ENCODE measurements at regions not wholly inside any gene's neighbourhood (a gene's known extent, or its start where the extent isn't known, plus 50 kb on each side); places are given as distances from the start of the nearest gene placed in this dataset.
"Not testable (repeated sequence)": the region's sequence is repeated elsewhere in the genome, so short reads cannot be mapped to it uniquely, and the experiment has no call there.

DNA sequence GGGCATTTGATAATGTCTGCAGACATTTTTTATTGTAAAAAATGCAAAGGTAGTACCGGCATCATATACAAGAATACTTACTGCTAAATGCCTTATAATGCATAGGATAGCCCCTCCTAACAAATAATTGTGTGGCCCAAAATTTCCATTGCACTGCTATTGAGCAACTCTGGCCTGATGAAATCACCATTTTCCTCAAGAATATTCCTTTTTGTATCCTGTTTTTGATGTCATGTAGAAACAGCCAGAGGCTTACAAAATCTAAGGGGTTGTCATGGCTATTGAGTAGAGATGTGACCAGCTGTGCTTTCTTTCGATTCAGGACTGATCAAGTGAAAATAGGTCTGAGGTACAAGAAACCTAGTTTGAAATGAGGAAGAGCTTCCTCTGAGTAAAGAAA, 854.3 kb downstream of the KCNA4 start:
- DNase-seq (ENCODE audit: low spot score): no peak

DNA sequence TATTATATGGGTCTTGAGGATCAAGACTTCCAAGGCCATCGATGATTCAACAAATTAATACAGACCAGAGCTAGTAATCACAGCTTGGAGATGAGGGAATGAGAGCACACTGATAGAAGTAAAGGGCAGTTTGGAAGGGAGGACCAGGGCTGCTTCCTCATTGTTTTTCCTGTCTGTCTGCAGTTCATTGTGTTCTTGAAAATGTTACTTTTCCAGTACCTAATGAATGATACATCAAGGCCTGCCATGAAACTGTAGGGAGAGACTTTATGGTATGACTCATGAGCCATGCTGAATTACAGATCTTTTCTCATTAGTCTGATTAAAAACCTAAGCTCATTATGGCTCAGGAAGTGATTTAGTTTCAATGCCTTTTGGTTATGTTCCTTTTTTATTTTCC, 855.6 kb downstream of the KCNA4 start:
- peak; percentile 13 for DNase-seq (ENCODE audit: low spot score)

DNA sequence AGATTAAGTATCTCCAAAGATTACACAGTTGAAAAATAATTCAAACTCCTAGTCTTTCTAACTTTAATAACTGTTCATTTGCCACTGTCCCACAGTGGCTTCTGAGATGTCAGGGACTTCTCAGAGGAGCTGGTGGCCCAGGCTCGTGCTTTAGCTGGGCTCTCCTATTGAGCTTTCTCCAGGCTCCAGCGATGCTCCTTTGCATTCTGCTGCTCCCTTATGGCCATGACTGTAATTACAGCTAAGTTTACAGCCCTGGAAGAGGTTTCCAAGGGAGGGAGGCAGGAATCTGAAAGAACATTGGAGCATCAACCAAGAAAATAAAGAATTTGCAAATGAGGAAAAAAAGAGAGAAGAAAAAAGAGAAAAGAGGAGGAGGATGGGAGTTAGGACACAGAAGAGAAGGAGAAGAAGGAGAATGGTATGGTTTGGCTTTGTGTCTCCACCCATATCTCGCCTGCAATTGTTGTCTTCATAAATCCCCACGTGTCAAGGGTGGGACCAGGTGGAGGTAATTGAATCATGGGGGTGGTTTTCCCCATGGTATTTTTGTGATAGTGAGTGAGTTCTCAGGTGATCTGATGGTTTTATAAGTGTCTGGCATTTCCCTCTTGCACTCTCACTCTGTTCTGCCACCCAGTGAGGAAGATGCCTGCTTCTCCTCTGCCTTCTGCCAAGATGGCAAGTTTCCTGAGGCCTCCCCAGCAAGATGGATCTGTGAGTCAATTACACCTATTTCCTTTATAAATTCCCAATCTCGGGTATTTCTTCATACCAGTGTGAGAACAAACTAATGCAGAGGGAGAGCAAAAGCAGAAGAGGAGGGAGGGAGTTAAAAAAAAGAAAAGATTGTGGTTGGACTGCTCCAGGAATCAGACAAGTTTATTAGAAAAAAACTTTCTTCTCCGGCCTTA, 857.0 kb downstream of the KCNA4 start:
- peak; percentile 78 for DNase-seq (ENCODE audit: low spot score)

DNA sequence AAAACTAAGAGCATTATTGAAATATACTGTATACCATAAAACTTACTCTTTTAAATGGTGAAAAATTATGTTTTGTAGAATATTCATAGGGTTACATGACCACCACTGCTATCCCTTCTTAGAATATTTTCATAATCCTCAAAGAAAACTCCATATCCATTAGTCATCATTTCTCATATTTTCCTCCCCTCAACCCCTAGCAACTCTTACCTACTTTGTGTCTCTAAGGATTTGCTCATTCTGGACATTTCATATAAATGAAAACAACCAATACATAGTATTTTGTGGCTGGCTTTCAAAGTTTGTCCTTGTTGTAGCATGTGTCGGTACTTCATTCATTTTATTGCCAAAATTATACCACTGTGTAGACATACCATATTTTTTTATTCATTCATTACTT, 863.8 kb downstream of the KCNA4 start:
- DNase-seq (ENCODE audit: low spot score): no peak

DNA sequence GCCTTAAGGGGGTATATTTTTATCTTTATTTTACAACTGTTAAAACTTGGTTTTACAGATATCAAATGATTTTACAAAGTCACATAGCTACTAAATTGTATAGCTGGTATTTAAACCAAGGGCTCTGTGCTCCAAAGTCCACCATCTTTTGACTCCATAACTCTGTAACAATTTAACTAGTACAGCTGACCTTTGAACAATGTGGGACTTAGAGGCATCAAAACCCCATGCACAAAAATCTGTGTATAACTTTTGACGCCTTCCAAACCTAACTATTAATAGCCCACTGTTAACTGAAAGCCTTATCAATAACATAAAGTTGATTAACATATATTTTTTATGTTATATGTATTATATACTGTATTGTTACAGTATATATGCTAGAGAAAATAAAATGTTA, 874.3 kb downstream of the KCNA4 start:
- not testable (repeated sequence) for DNase-seq (ENCODE audit: low spot score)

DNA sequence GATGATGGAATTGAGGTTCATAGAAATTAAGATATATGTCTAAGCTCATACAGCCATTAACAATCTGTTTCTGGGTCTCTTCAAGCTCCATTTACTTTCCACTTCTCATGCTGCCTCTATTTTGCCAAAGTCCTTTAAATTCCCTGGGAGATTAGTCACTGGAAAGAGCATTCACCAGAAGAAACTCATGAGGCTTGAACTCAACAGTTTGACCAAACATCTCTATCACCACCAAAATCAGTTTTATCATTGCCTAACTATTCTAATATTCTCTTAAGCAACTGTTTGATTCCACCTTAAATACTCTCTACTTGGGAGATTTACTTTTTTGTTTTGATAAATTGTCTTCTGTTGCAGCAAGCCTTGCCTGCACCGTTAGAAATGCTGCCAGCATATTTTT, 881.3 kb downstream of the KCNA4 start:
- no peak for DNase-seq (ENCODE audit: low spot score)

DNA sequence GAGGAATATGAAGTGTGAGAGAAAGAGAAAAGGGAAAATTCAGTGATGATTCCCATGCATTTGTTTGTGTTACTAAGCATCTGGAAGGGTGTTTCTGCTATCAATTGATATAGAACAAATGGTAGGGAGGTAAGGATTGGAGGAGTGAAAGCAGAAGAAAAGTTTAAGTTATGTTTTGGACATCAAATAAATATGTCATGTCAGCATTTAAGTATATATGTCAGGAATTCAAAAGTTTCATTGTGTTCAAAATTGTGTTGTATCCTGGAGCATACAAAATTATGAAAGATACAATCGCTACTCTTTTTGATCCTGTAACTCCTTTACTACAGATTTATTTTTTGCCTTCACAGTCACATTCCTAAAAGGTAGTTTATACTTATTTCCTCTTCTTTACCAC, 885.8 kb downstream of the KCNA4 start:
- no peak for DNase-seq (ENCODE audit: low spot score)

DNA sequence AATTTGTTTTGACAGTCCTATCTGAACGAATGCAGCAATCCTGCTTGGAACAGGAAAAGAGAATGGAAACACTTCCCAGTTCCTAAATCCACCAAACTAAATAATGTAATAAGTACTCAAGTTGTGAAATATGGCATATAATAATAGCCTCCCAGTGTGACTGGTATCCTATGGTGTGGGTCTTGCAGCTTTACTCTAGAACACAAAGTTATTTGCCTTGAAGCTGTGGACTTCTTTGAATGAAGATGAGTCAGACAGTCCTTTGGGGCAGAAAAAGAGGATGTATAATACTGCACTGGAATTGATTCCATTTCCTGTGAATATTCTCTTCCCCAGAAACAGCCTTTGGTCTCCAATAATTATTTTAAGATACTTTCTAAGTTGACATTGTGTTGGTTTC, 887.0 kb downstream of the KCNA4 start:
- DNase-seq (ENCODE audit: low spot score): peak; percentile 47

DNA sequence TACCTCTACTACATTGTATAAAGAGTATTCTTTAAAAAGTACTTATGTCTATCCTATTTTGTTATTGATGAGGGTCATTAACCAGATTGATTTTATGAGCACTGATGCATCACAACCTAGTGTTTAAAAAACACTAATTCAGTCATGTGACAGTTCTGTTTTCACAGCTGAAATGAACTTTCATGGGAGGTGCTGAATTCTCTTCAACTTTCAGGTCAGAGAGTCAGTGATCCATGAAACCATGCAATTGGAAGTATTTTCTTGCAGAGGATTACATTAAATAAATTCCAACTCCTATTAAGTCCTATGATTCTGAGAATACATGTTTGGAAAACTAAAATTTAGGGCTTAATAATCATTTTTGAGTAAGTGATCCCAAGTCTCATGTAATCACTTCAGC, 889.4 kb downstream of the KCNA4 start:
- DNase-seq (ENCODE audit: low spot score): no peak

DNA sequence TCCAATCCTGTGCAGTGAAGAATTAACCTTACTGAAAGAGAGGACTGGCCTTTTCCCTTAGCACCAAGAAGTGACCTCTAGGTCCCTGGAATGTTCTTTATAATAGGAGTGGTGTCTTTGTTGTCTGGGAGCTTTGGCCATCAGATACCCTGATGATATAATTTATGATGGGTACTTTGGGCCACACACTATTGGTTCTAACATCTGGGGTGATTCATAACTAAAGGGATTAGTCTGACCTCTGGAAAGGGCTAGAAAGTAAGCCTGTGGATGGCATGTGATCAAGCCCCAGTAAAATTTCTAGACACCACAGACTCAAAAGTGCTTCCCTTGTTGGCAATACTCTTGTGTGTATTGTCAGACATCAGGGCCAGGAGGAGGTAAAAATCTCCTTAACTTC, 891.2 kb downstream of the KCNA4 start:
- DNase-seq (ENCODE audit: low spot score): no peak

DNA sequence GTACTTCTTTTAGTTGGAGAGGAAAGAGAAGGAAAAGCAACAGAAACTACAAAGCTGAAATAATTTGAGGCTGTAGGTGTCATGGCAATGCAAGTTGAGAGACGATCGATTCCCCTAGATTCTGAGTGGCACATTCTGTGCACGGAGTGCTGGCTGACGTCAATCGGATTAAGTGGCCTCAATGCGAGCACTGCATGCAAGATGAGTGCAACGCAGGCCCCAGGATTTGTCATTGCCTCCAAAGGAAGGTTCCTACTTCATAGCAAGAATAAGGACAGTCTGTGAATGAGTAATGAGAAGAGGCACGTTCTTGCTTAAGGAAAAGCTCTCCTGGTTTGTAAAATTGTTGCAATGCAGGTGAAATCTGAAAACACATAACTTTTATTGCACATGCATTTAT, 892.4 kb downstream of the KCNA4 start:
- DNase-seq (ENCODE audit: low spot score): no peak

DNA sequence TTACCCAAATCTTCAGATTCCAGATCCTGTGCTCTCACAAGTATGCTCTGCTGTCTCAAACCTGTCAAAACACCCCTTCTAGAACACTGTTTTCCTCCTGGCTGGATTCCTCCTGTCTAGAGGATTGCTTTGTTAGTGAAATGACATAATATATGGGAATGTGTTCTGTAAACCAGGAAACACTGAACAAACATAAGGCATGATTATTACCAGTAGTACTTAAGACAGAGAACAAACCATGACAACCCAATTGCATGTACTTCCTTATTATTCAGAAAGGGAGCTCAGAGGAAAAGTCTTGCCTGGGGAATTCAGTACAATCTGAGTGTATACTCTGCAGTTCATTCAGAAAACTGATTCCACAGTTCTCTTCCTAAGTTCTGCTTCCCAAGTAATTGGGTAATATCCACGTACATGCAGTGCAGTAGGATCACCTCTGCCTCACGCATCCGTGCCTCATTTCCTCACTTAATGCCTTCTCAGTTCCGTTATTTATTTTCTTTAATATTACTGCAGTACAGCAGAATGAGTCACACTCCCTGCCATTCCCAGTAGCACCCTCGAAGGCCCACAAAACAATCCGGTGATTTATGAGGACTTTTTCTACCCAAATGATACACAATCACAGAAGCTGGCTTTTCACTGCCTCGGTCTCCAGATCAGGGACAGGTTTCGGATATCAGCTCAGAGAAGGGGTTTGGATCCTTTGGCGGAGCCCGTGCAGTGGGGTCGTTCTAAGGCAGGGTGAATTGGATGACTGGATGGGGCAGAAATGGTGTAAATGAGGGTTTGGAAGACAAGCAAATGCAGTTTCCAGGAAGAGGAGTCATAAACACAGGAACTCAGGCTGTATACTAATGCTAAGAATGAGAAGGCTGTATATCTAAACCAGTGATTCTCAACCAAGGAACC, 896.9 kb downstream of the KCNA4 start:
- DNase-seq (ENCODE audit: low spot score): peak; percentile 28

DNA sequence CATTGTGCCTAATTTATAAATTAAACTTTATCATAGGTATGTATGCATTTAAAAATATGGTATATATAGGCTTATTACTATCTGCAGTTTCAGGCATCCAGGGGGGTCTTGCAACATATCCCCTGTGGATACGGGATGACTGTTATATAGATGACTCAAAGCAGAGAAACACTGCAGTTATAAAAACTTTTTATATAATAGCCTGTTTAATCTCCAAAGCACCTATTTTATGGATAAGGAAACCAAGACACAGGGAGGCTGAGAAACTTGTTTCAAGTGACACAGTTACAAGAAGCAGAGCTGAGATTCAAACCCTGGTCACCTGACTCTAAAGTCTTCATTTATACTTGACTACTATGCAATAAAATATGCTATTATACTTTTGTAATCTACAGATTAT, 897.7 kb downstream of the KCNA4 start:
- DNase-seq (ENCODE audit: low spot score): no peak

DNA sequence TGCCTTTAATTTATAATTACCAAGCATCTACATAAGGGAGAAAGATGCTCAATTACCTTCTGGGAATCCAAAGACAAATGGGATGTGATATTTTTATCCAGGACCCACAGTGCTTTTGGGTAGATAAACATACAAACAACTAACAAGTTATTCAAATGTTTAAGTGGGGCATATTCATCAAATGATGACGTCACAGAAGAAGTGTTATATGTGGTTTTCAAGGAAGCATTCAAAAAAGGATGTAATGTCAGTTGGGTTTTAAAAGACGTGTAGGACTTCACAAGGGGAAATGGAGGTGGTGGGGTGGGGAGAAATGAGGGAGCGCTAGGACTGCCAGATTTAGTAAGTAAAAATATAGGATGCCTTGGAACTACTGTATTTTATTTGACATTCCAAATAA, 915.9 kb downstream of the KCNA4 start:
- no peak for DNase-seq (ENCODE audit: low spot score)

DNA sequence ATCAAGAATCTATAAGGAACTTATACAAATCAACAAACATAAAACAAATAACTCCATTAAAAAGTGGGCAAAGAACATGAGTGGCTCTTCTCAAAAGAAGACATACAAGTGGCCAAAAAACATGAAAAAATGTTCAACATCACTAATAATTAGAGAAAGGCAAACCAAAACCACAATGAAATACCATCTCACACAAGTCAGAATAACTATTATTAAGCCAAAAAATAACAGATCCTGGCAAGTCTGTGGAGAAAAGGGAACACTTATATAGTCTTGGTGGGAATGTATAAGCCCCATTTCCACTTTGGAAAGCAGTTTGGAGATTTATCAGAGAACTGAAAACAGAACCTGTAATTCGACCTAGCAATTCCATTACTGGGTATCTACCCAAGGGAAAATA, 921.0 kb downstream of the KCNA4 start:
- DNase-seq (ENCODE audit: low spot score): no peak

DNA sequence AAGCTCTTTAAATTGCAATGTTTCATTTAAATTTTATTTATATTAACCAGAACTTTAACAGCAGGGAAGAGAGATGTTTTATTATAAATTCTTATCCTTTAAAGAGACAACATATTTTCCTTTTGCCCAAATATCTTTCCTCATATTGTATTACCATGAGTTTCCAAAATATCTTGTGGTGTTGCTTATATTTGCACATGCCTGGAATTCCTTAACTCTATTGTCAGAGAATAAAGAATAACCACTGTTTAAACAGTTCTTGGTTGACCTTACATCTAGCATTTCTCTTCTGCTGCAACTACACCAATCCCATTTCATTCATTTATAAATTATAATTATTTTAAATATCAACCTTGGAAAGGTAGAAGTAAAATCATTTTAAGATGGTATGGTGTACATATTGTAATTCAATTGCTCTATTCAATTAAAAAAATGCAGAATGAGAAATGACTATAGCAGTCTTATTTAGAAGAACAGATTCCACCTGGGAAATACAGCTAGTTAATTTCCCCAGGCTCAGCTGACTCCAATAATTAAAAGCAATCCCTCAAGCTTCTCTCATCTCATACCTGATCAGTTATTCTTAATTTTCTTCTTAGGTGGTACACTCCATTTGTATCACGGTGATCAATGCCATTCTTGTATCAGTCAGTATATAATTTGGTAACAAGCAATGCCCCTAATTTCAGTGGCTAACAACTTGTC, 923.3 kb downstream of the KCNA4 start:
- no peak for DNase-seq (ENCODE audit: low spot score)

DNA sequence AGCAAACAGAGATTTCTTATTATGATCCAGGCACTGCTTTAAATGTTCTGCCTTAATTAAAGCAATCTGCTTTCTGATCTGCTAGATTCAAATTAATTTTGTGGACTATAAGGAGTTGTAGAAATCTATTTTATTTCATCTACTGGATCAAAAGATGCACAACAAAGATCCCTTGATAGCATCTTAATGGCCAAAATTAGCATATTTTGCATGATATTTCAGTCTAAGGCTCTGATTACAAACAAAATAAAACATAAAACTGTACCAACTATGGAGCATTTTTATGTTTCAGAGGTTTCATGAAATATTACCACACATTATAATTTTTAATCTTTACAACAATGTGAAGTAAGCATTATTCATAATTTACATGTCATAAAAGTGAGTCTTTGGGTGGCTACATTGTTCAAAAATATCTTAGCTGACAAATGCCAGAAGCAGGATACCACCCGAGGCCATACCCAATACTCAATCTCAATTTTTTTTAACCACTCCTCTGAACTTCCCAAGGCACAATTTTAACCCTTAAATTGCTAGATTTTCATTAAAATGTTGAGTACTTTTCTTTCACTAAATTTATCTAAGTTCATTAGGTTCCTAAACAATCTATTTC, 929.5 kb downstream of the KCNA4 start:
- DNase-seq (ENCODE audit: low spot score): no peak

DNA sequence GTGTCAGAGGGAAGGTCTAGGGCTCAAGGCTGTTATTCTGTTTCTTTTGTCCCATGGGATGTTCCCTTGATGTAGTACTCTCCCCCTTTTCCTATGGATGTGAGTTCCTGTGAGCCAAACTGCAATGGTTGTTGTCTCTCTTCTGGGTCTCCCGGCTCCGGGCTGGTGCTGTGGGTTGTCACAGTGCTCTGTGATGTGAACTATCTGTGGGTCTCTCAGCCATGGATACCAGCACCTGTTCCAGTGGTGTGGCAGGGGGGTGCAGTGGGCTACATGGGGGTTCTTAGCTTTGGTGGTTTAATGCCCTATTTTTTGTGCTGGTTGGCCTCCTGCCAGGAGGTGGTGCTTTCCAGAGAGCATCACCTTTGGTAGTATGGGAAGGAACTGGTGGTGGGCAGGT, 941.1 kb downstream of the KCNA4 start:
- DNase-seq (ENCODE audit: low spot score): no peak

DNA sequence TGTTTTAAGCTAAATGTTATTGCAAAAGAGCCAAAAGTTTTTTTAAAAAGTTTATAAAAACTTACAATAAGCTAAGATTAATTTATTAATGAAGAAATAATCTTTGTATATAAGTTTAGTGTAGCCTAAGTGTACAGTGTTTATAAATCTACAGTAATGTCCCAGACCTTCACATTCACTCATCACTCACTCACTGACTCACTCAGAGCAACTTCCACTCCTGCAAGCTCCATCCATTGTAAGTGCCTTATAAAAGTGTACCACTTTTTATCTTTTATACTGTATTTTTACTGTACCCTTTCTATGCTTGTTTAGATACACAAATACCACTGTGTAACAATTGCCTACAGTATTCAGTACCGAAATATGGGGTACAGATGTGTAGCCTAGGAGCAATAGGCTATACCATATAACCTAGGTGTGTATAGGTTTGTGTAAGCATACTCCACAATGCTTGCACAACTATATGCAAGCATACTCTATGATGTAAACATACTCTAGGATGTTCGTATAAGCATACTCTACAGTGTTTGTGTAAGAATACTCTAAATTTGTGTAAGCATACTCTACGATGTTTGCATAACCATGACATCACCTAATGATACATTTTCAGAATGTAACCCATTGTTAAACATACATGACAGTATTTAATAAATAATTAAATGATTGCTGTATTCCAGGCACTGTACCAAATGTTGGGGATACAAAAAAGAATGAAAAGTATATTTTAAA, 953.0 kb downstream of the KCNA4 start:
- DNase-seq (ENCODE audit: low spot score): no peak

DNA sequence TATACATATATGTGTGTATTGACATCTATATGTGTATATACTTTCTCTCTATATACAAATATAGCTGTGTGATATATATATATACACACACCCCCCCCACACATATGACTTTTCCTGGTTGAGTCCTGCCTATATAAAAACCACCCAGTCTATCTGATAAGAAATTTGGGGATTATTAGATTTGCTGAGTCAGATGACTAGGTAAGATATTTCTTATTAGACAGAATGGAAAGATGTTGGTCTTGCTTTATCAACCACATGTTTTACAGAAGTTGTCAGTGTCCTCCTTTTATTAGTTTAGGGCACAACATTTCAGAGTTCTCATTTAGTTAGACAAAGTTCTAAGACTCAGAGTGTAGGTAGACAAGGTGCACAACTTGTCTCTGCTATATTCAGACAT, 953.3 kb downstream of the METTL15 start:
- no peak for DNase-seq (ENCODE audit: low spot score)

DNA sequence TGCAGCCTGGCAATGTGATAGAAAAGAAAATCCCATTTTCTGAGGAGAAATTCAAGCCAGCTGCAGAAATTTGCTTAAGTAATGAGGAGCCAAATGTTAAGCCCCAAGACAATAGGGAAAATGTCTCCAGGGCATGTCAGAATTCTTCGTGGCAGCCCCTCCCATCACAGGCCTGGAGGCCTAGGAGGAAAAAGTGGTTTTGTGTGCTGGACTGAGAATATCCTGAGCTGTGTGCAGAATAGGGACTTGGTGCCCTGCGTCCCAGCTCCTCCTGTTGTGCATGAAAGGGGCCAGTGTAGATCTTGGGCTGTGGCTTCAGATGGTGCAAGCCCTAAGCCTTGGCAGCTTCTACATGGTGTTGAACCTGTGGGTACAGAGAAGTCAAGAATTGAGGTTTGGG, 948.3 kb downstream of the METTL15 start:
- not testable (repeated sequence) for DNase-seq (ENCODE audit: low spot score)

All from COLO829 (cell line).